ELR (cell line): ENCODE measurements at regions not wholly inside any gene's neighbourhood (a gene's known extent, or its start where the extent isn't known, plus 50 kb on each side); places are given as distances from the start of the nearest gene placed in this dataset.

Source experiments
- DNase-seq: peaks from one replicate; pipeline ENCODE4 v3.0.0-alpha.2; 2015; ENCODE audit warnings: low read depth

- DNase-seq: no peak
Observed at GRCh38 chr9:103757062-103757461, 337.0 kb upstream of the SMC2 start.

- no peak for DNase-seq
Observed at GRCh38 chr9:103761466-103761865, 332.6 kb upstream of the SMC2 start.

GRCh38 chr9:103789686-103790085 is 304.4 kb upstream of the SMC2 start:
- peak; percentile 61 for DNase-seq

GRCh38 chr9:103798620-103799019 is 295.5 kb upstream of the SMC2 start:
- peak; percentile 91 for DNase-seq

GRCh38 chr9:103799959-103800358 is 294.1 kb upstream of the SMC2 start:
- DNase-seq: no peak

GRCh38 chr9:103802068-103802467 is 292.0 kb upstream of the SMC2 start:
- peak; percentile 59 for DNase-seq

GRCh38 chr9:103803245-103803644 is 290.9 kb upstream of the SMC2 start:
- DNase-seq: peak; percentile 17

GRCh38 chr9:103804077-103804735 is 289.9 kb upstream of the SMC2 start:
- DNase-seq: peak; percentile 94

- DNase-seq: no peak
Observed at GRCh38 chr9:103809745-103810144, 284.4 kb upstream of the SMC2 start.

GRCh38 chr9:103811462-103811861 is 282.6 kb upstream of the SMC2 start:
- no peak for DNase-seq

GRCh38 chr9:103816146-103816545 is 278.0 kb upstream of the SMC2 start:
- DNase-seq: no peak

GRCh38 chr9:103819936-103820335 is 274.2 kb upstream of the SMC2 start:
- no peak for DNase-seq

- no peak for DNase-seq
Observed at GRCh38 chr9:103821115-103821514, 273.0 kb upstream of the SMC2 start.

GRCh38 chr9:103837940-103838339 is 256.2 kb upstream of the SMC2 start:
- DNase-seq: no peak

- DNase-seq: no peak
Observed at GRCh38 chr9:103839197-103839596, 254.9 kb upstream of the SMC2 start.

GRCh38 chr9:103867886-103868285 is 226.2 kb upstream of the SMC2 start:
- peak; percentile 52 for DNase-seq

GRCh38 chr9:103872811-103873210 is 221.3 kb upstream of the SMC2 start:
- DNase-seq: no peak

GRCh38 chr9:103881419-103881818 is 212.7 kb upstream of the SMC2 start:
- no peak for DNase-seq

- DNase-seq: no peak
Observed at GRCh38 chr9:103889989-103890388, 204.1 kb upstream of the SMC2 start.

- DNase-seq: no peak
Observed at GRCh38 chr9:103894184-103894583, 199.9 kb upstream of the SMC2 start.

GRCh38 chr9:103898550-103898949 is 195.6 kb upstream of the SMC2 start:
- DNase-seq: no peak

- DNase-seq: no peak
Observed at GRCh38 chr9:103899866-103900265, 194.2 kb upstream of the SMC2 start.

- DNase-seq: no peak
Observed at GRCh38 chr9:103900466-103900865, 193.6 kb upstream of the SMC2 start.

- no peak for DNase-seq
Observed at GRCh38 chr9:103902263-103902662, 191.8 kb upstream of the SMC2 start.

- DNase-seq: no peak
Observed at GRCh38 chr9:103904242-103904641, 189.9 kb upstream of the SMC2 start.
